ENCODE measurements at regions not wholly inside any gene's neighbourhood (a gene's known extent, or its start where the extent isn't known, plus 50 kb on each side); places are given as distances from the start of the nearest gene placed in this dataset.

GRCh38 chr7:37555528-37555927, 106.9 kb upstream of the ELMO1 start:
- TF ChIP-seq CTCF (IDR thresholded peaks at IDR 0.05; ENCODE audit: low read depth, low read length) (no peak), EZH2phosphoT487 (IDR thresholded peaks at IDR 0.05; ENCODE audit: low read depth) (no peak)
- H3K36me3 ChIP-seq (replicated peaks; ENCODE audit: low read depth, low read length), result no peaks in the 10 kb centered on the region
- no peak overlapping the region for H3K4me2 ChIP-seq (ENCODE audit: low read length)
- H3K27ac ChIP-seq (ENCODE audit: low read length), result no peak overlapping the region
- no peaks in the 10 kb centered on the region for H4K20me1 ChIP-seq (ENCODE audit: insufficient read depth, low read length)
- H3K9me3 ChIP-seq (ENCODE audit: insufficient read depth, low read length), result no peaks in the 10 kb centered on the region
- no peak overlapping the region for H2AFZ ChIP-seq (ENCODE audit: low read depth, low read length)
- H3K4me1 ChIP-seq (ENCODE audit: low read length), result no peaks in the 10 kb centered on the region
- no peaks in the 10 kb centered on the region for H3K79me2 ChIP-seq (ENCODE audit: low read length)
- no peak overlapping the region for H3K4me3 ChIP-seq (ENCODE audit: low read length)
- H3K9ac ChIP-seq (ENCODE audit: low read length), result no peak overlapping the region
- peaks cover 33% of the 10 kb centered on the region for H3K27me3 ChIP-seq (ENCODE audit: low read depth, low read length)

GRCh38 chr7:37557571-37558209, 109.0 kb upstream of the ELMO1 start:
- no peaks in the 10 kb centered on the region for H3K36me3 ChIP-seq (replicated peaks; ENCODE audit: low read depth, low read length)
- TF ChIP-seq EZH2phosphoT487 (IDR thresholded peaks at IDR 0.05; ENCODE audit: low read depth), result no peak
- no peak for TF ChIP-seq CTCF (IDR thresholded peaks at IDR 0.05; ENCODE audit: low read depth, low read length)
- no peak overlapping the region for H3K27ac ChIP-seq (ENCODE audit: low read length)
- H3K79me2 ChIP-seq (ENCODE audit: low read length), result no peaks in the 10 kb centered on the region
- no peak overlapping the region for H3K9ac ChIP-seq (ENCODE audit: low read length)
- no peaks in the 10 kb centered on the region for H3K9me3 ChIP-seq (ENCODE audit: insufficient read depth, low read length)
- H3K4me3 ChIP-seq (ENCODE audit: low read length), result no peak overlapping the region
- no peak overlapping the region for H3K4me2 ChIP-seq (ENCODE audit: low read length)
- no peaks in the 10 kb centered on the region for H3K4me1 ChIP-seq (ENCODE audit: low read length)
- H2AFZ ChIP-seq (ENCODE audit: low read depth, low read length), result no peak overlapping the region
- peaks cover 35% of the 10 kb centered on the region for H3K27me3 ChIP-seq (ENCODE audit: low read depth, low read length)
- H4K20me1 ChIP-seq (ENCODE audit: insufficient read depth, low read length), result no peaks in the 10 kb centered on the region

- no peak overlapping the region for H3K27ac ChIP-seq (ENCODE audit: low read length)
- H2AFZ ChIP-seq (ENCODE audit: low read depth, low read length), result no peak overlapping the region
- H3K9ac ChIP-seq (ENCODE audit: low read length), result no peak overlapping the region
- no peaks in the 10 kb centered on the region for H3K79me2 ChIP-seq (ENCODE audit: low read length)
- peaks cover 41% of the 10 kb centered on the region for H3K27me3 ChIP-seq (ENCODE audit: low read depth, low read length)
- H3K36me3 ChIP-seq (replicated peaks; ENCODE audit: low read depth, low read length), result no peaks in the 10 kb centered on the region
- H3K4me3 ChIP-seq (ENCODE audit: low read length), result no peak overlapping the region
- no peaks in the 10 kb centered on the region for H3K4me1 ChIP-seq (ENCODE audit: low read length)
- no peak for TF ChIP-seq CTCF (IDR thresholded peaks at IDR 0.05; ENCODE audit: low read depth, low read length)
- TF ChIP-seq EZH2phosphoT487 (IDR thresholded peaks at IDR 0.05; ENCODE audit: low read depth), result no peak
- H3K4me2 ChIP-seq (ENCODE audit: low read length), result no peak overlapping the region
- no peaks in the 10 kb centered on the region for H3K9me3 ChIP-seq (ENCODE audit: insufficient read depth, low read length)
- H4K20me1 ChIP-seq (ENCODE audit: insufficient read depth, low read length), result no peaks in the 10 kb centered on the region
Measured at GRCh38 chr7:37558320-37559096, 109.8 kb upstream of the ELMO1 start.

GRCh38 chr7:37570145-37570544, 113.4 kb upstream of the GPR141 start:
- no peak overlapping the region for H2AFZ ChIP-seq (ENCODE audit: low read depth, low read length)

More at GRCh38 chr7:37570145-37570544, 113.4 kb upstream of the GPR141 start:
- Histone ChIP-seq H3K4me3 (ENCODE audit: low read length) (no peak overlapping the region), H3K4me2 (ENCODE audit: low read length) (no peak overlapping the region), H3K4me1 (ENCODE audit: low read length) (no peaks in the 10 kb centered on the region), H3K79me2 (ENCODE audit: low read length) (no peaks in the 10 kb centered on the region), H3K9ac (ENCODE audit: low read length) (no peak overlapping the region), H3K27me3 (ENCODE audit: low read depth, low read length) (peaks cover 16% of the 10 kb centered on the region), H3K27ac (ENCODE audit: low read length) (no peak overlapping the region), H4K20me1 (ENCODE audit: insufficient read depth, low read length) (no peaks in the 10 kb centered on the region), H3K9me3 (ENCODE audit: insufficient read depth, low read length) (no peaks in the 10 kb centered on the region), H3K36me3 (replicated peaks; ENCODE audit: low read depth, low read length) (no peaks in the 10 kb centered on the region)
- TF ChIP-seq CTCF (IDR thresholded peaks at IDR 0.05; ENCODE audit: low read depth, low read length) (no peak), EZH2phosphoT487 (IDR thresholded peaks at IDR 0.05; ENCODE audit: low read depth) (no peak)
